Kidney (tissue), 13 donors: ENCODE measurements at regions not wholly inside any gene's neighbourhood (a gene's known extent, or its start where the extent isn't known, plus 50 kb on each side); places are given as distances from the start of the nearest gene placed in this dataset.

Experiments
- DNase-seq, 5 donors: peaks; one replicate each; pipeline ENCODE4 v3.0.0-alpha.2; 2013 to 2020
- FAIRE-seq: peaks from 2 replicates; lab custom pipeline; 2012; peaks lifted over from hg19 to GRCh38; lab: Jason Lieb, UNC
- H3K27ac ChIP-seq, 2 donors: one replicate each; pipeline ENCODE4 v1.7.0; 2013; ENCODE audit warnings: low read depth in 2 of 2, low read length in 2 of 2, inconsistent platforms in 1 of 2
- H3K27me3 ChIP-seq: one replicate; pipeline ENCODE4 v1.7.1; 2013; ENCODE audit warnings: low read length, inconsistent platforms; ENCODE audit not compliant: control insufficient read depth, insufficient read depth
- H3K36me3 ChIP-seq, 3 donors: one replicate each; pipeline versions ENCODE4 v1.7.0 to v1.7.1; 2013; ENCODE audit warnings: low read length in 3 of 3, control low read depth in 1 of 3, inconsistent platforms in 1 of 3; ENCODE audit not compliant: insufficient read depth in 3 of 3, control insufficient read depth in 2 of 3
- H3K4me1 ChIP-seq, 3 donors: one replicate each; pipeline versions ENCODE4 v1.7.0 to v1.7.1; 2013; ENCODE audit warnings: low read length in 3 of 3, inconsistent platforms in 1 of 3, low read depth in 1 of 3; ENCODE audit not compliant: control insufficient read depth in 2 of 3, insufficient read depth in 2 of 3
- H3K4me3 ChIP-seq, 3 donors: one replicate each; pipeline versions ENCODE4 v1.7.0 to v1.8.1; 2013; ENCODE audit warnings: low read length in 3 of 3, control low read depth in 1 of 3, inconsistent platforms in 1 of 3
- H3K9ac ChIP-seq, 3 donors: one replicate each; pipeline versions ENCODE4 v1.7.0 to v1.7.1; 2013; ENCODE audit warnings: low read length in 3 of 3, control low read depth in 1 of 3, inconsistent platforms in 1 of 3
- H3K9me3 ChIP-seq, 3 donors: one replicate each; pipeline versions ENCODE4 v1.7.0 to v1.7.1; 2013; ENCODE audit warnings: low read length in 3 of 3, control low read depth in 1 of 3, inconsistent platforms in 1 of 3; ENCODE audit not compliant: control insufficient read depth in 2 of 3, insufficient read depth in 1 of 3
- CTCF ChIP-seq: IDR thresholded peaks from 3 replicates; pipeline ENCODE4 v1.5.1; 2012; ENCODE audit warnings: mild to moderate bottlenecking, moderate library complexity, borderline replicate concordance; ENCODE audit not compliant: insufficient read depth; ENCODE audit errors: extremely low read depth
- intact Hi-C: fragments of 100-400 bp; cut with DNase I; formaldehyde crosslinking; loops from one replicate; pipeline ENCODE4 v1.11.1; 2022
- donor health status: control.
- donor health status: control.
- donor health status: control.
- donor health status: control.
- donor health status: control.
- donor health status: DM: yes; HTN: yes; CAD: no.
- donor health status: Normal renal cell carcinoma (clear cell type).

- Histone ChIP-seq H3K36me3 (no peaks in the 10 kb centered on the region), H3K27me3 (no peaks in the 10 kb centered on the region), H3K4me3 (no peak overlapping the region), H3K9me3 (no peaks in the 10 kb centered on the region), H3K27ac (no peak overlapping the region), H3K4me1 (peaks cover 0 to 4% (median 0%) of the 10 kb centered on the region in 3 donors), H3K9ac (no peak overlapping the region)
- intact Hi-C loops, result no loop called here
- TF ChIP-seq CTCF, result no peak
- DNase-seq (no peak), FAIRE-seq (no peak)
These were observed 203.4 kb upstream of the RAB4A start for GRCh38 chr1:229067546-229067945.

- Histone ChIP-seq H3K4me3 (no peak overlapping the region), H3K4me1 (peaks cover 0 to 4% (median 0%) of the 10 kb centered on the region in 3 donors), H3K27me3 (no peaks in the 10 kb centered on the region), H3K36me3 (no peaks in the 10 kb centered on the region), H3K9me3 (no peaks in the 10 kb centered on the region), H3K9ac (no peak overlapping the region), H3K27ac (no peak overlapping the region)
- DNase-seq (peak in 1 of 5 donors; percentile 15), FAIRE-seq (no peak)
- intact Hi-C loops, result no loop called here
- no peak for TF ChIP-seq CTCF
These were observed 202.5 kb upstream of the RAB4A start for GRCh38 chr1:229068270-229068987.

GRCh38 chr1:229069176-229069575, 201.7 kb upstream of the RAB4A start:
- Histone ChIP-seq H3K27ac (no peak overlapping the region), H3K27me3 (no peaks in the 10 kb centered on the region), H3K4me3 (no peak overlapping the region), H3K9me3 (no peaks in the 10 kb centered on the region), H3K4me1 (peaks cover 0 to 4% (median 0%) of the 10 kb centered on the region in 3 donors), H3K9ac (no peak overlapping the region), H3K36me3 (no peaks in the 10 kb centered on the region)
- intact Hi-C loops, result no loop called here
- no peak for FAIRE-seq
- DNase-seq, result no peak
- no peak for TF ChIP-seq CTCF
